GM04503 (cell line): ENCODE measurements at regions not wholly inside any gene's neighbourhood (a gene's known extent, or its start where the extent isn't known, plus 50 kb on each side); places are given as distances from the start of the nearest gene placed in this dataset.

Experiments
- DNase-seq: peaks from one replicate; pipeline ENCODE4 v3.0.0-alpha.2; 2012; ENCODE audit warnings: low read depth

GRCh38 chr2:191559569-191559968 is 118.4 kb upstream of the NABP1 start:
- no peak for DNase-seq

GRCh38 chr2:191560411-191560980 is 117.4 kb upstream of the NABP1 start:
- no peak for DNase-seq

GRCh38 chr2:191565120-191565519 is 112.8 kb upstream of the NABP1 start:
- no peak for DNase-seq

- no peak for DNase-seq
Measured at GRCh38 chr2:191565647-191566198, 112.2 kb upstream of the NABP1 start.

- no peak for DNase-seq
Measured at GRCh38 chr2:191566344-191566743, 111.6 kb upstream of the NABP1 start.

GRCh38 chr2:191567206-191567605 is 110.7 kb upstream of the NABP1 start:
- DNase-seq, result no peak

- no peak for DNase-seq
Measured at GRCh38 chr2:191569025-191569424, 108.9 kb upstream of the NABP1 start.

GRCh38 chr2:191571163-191571769 is 106.7 kb upstream of the NABP1 start:
- DNase-seq, result no peak

- no peak for DNase-seq
Measured at GRCh38 chr2:191572319-191572718, 105.6 kb upstream of the NABP1 start.

GRCh38 chr2:191573216-191573615 is 104.7 kb upstream of the NABP1 start:
- DNase-seq, result no peak

- DNase-seq, result no peak
Measured at GRCh38 chr2:191574232-191574631, 103.7 kb upstream of the NABP1 start.

- DNase-seq, result no peak
Measured at GRCh38 chr2:191577605-191578004, 100.3 kb upstream of the NABP1 start.

- DNase-seq, result no peak
Measured at GRCh38 chr2:191578031-191578430, 99.9 kb upstream of the NABP1 start.

- no peak for DNase-seq
Measured at GRCh38 chr2:191580581-191580980, 97.4 kb upstream of the NABP1 start.

GRCh38 chr2:191581003-191581402 is 96.9 kb upstream of the NABP1 start:
- no peak for DNase-seq

- DNase-seq, result peak; percentile 92
Measured at GRCh38 chr2:191582355-191582754, 95.6 kb upstream of the NABP1 start.

GRCh38 chr2:191591025-191591424 is 86.9 kb upstream of the NABP1 start:
- DNase-seq, result no peak

GRCh38 chr2:191593622-191594385 is 84.1 kb upstream of the NABP1 start:
- DNase-seq, result peak; percentile 51

GRCh38 chr2:191597186-191597751 is 80.7 kb upstream of the NABP1 start:
- no peak for DNase-seq

GRCh38 chr2:191598296-191598695 is 79.6 kb upstream of the NABP1 start:
- DNase-seq, result no peak

- DNase-seq, result no peak
Measured at GRCh38 chr2:191601060-191601459, 76.9 kb upstream of the NABP1 start.

- no peak for DNase-seq
Measured at GRCh38 chr2:191604154-191604553, 73.8 kb upstream of the NABP1 start.

- no peak for DNase-seq
Measured at GRCh38 chr2:191607096-191607495, 70.8 kb upstream of the NABP1 start.
